ENCODE measurements at regions not wholly inside any gene's neighbourhood (a gene's known extent, or its start where the extent isn't known, plus 50 kb on each side); places are given as distances from the start of the nearest gene placed in this dataset.
"Not testable (repeated sequence)": the region's sequence is repeated elsewhere in the genome, so short reads cannot be mapped to it uniquely, and the experiment has no call there.

DNA sequence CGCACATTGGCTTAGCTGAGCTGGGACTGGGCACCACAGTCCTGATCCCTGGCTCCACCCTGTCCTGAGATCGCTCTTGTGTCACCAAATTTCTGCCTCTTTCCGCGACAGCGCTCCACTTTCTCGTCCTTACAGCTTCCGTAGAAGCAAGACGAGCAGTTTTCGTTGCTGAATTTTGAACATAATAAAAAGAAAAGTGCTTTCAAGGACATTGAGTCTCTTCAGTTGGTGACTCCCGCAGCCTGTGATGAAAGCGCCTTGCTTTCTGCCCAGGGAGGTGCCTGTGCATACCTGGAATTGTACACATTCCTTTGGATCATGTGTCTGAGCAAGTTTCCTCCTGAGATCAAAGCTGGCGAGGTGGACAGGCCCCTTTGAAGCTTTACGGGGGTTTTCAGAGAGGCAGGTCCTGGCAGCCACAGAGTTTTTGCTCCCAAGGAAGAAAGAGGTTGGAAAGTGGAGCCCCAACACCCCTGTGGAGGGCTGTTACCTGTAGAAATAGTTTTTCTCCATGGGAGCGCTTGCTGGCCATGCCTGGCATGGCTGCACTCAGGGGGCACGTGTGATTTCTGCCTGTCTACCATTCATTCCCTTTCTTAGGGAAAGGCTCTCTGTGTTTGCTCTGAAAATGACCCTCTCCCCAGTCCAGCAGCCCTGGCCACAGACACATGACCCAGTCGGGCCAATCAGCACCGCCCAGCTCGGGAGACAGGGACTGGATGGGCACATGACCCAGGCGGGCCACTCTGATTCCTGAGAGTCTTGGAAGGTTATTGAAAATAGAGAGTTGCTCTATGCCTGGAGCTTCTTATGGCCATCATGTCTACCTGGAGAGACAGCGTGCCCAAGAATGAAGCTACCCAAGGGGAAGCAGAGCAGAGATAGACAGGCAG, 115.6 kb upstream of the OTOS start:
- DNase-seq, result no peak

DNA sequence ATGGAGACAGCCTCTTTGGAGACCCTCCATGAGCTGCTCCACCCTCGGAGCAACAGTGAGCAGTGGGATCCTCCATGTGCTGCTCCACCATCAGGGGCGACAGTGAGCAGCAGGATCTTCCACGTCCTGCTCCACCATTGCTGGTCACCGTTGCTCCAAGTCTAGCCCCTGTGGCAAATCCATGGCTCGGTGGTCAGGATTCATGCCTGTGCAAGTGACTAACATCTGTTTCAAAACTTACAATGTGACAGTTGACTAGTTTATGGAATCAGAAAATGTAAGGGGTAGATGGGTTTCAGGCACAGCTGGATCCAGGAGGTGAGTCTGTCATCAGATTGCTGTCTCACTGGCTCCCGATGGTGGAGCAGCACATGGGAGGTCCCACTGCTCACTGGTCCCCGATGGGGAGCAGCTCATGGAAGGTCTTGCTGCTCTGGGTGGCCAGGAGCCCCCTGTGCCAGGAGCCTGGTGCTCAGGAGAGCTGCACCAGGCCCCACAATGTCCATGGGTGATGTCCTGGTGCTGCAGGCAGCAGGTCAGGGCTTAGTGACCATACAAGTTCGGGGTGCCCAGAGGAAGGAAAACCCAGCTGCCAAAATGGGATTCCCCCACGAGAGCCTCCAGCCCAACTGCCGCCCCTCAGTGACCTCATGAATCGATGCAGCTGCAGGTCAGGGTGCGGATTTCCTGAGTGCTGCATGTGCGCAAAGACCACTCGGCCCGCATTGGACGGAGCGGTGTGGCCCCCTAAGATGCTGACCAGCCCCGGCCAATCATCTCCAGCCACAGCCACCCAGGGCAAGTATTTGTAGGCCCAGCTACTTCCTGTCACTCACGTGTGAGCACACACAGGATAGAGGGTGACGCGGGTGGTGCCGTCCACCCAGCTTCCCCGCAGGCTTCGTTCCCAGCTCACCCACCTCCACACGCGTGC, 116.5 kb upstream of the OTOS start:
- no peak for DNase-seq

DNA sequence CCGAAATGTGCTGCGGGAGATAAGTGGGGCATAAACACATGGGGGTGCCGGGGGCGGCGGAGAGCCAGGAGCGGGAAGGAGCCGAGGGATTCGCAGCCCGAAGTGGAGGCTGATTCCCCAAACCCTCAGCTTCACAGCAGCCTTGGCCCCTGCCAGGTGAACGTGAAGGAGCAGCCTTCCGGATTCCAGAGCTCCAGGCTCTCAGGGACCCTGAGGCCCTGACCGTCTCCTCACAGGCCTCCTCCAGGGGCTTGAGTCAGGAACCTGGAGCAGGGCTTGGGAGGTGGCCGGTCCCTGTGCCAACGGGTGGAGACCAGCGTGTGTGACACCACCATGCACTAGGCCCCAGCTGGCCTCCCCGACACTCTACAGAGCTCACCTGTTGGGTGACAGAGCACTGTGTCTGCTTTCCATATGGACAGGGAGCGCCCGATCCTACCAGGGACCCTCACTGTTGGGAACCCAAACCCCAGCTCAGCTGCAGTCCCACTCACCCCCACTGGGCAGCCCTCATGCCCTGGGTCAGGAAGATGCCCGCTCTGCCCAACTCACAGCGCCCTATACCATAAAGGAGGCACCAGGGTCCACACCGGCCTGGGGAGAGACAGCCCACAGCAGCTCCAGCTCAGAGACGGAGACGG, 117.6 kb upstream of the OTOS start:
- DNase-seq, result no peak

DNA sequence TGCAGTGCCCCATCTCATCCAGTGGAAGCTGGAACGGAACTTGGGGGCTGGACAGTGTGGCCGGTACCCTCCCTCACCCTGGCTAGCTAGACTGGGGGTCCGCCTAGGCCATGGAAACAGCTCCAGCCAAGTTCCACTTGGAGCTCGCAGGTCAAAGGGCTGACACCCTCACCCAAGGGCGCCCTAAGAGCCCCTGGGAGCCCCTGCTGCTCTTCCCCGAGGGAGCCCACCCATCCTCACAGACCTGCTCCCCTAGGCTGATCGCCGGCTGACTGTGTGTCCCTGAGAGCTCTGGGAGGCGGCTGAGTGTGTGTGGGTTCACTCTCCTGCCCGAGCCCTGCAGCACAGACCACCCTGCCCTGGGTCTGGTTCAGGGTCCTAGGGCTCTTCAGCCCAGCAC, 118.2 kb upstream of the OTOS start:
- DNase-seq, result no peak

DNA sequence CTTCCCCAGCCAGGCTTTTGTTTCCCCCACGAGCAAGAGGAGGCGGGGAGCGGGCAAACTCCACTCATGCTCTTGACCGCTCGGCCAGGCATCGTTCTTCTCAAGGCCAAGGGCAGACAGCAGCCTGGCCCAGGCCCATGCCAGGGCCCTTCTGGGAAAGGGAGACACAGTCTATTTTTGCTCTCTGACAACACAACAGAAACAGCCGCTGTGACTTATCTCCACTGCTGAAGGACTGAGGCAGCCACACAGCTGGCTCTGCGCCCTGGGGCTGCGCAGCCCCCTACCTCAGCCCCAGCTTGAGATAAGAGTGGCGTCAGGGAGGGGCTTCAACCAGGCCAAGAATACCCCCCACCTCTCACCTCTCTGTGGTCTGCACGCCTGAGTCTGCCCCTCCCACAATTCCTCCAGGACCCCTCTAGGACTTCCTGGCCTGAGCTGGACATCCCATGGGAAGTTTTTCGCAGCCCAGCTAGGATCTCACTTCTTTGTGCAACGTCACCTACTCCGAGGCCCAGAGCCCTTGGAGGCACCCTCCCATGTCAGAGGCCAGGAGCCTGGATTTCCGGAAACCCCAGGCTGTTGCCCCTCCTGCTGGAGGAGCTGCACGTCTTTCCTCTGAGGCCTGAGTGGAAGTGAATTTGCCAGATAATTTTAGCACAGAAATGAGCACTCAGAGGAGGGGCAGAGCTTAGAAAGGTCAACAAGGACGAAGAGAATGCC, 118.9 kb upstream of the OTOS start:
- no peak for DNase-seq

DNA sequence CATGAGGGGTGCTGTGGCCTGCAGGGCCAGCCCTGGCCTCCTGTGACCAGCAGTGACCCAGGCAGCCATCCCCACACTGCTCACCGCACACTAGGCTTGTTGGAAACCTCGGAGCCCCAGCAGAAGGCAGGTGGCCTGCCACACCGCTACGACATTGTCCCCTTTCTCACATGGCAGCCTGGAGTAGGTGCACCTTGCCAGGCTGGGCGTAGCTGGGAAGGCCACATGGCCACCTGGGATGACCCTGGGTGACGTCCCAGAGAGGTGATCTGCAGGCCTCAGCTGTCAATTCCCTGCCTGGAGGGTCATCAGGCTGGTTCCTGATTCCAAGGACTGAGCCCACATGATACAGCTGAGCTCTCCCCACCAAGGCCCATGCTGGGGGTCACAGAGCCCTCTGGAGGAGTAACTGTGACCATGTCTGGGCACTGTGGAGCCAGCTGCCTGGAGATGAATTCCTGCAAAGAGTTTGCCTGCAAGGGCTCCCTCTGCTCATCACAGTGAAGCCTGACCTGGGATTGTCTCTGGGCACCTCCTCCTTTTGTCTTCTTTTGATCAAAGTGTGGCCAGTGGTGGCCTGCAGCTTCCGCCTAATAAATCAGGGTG, 119.6 kb upstream of the OTOS start:
- no peak for DNase-seq

DNA sequence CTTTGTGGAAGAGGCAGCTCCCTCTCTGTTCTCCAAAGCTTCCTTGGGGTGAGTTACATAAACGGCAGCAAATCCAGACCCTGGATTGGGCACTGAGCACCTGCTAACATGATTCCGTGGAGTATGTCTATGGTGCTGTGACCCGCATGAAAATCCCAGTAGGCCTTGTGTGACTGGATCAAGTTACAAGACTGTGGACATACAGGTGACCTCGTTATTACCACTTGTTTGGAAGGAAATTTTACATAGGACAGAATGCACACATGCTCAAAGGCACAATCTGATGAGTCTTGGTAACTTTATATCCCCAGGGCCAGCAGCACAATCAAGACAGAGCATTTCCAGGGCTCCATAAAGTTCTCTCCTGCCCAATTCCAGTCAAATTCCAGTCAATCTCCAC, 120.2 kb upstream of the OTOS start:
- no peak for DNase-seq

DNA sequence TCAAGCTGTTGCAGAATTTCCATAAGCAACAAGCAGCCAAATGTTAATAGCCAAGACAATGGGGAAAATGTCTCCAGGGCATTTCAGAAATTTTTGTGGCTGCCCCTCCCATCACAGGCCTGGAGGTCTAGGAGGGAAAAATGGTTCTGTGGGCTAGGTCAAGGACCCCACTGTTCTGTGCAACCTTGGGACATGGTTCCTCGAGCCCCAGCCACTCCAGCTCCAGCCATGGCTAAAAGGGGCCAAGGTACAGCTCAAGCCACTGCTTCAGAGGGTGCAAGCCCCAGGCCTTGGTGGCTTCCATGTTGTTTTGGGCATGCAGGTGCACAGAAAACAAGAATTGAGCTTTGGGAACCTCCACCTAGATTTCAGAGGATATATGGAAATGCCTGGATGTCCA, 122.1 kb upstream of the OTOS start:
- DNase-seq, result not testable (repeated sequence)

DNA sequence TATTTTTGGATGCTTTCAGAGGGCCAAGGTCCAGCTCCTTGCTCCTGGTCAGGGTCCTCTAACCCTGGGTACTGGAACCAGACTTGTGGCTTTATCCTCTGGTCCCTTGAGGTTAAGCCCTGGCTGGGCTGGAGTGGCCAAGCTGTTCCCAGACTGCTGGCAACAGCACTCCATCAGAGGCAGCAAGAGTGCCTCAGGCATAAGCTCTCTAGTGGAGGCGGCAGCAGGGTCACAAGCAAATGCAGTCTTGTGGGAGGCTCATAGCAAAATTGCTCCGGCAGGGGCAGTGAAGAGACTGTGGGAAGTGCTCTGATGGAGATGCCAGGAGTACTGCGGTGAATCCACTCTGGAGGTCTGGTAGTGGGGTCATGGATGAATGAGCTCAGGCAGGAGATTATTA, 128.9 kb upstream of the OTOS start:
- no peak for DNase-seq

DNA sequence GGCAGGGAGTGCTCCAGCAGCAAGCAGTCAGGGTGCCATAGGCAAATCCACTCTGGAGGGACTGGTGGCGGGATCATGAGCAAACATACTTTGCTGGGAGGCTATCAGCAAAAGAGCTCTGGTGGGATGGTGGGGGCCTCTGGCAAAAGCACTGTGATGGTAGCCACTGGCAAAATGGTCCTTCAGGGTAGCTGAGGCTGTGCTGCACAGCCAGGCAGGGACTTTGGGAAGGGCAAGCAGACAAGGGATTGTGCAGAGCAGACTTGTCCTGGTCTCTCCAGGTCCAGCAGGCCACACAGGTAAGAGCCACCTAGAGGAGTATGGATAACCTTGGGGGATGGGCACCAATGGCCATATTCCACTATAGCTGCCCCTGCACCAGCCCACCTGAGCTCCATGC, 129.4 kb upstream of the OTOS start:
- DNase-seq, result no peak

DNA sequence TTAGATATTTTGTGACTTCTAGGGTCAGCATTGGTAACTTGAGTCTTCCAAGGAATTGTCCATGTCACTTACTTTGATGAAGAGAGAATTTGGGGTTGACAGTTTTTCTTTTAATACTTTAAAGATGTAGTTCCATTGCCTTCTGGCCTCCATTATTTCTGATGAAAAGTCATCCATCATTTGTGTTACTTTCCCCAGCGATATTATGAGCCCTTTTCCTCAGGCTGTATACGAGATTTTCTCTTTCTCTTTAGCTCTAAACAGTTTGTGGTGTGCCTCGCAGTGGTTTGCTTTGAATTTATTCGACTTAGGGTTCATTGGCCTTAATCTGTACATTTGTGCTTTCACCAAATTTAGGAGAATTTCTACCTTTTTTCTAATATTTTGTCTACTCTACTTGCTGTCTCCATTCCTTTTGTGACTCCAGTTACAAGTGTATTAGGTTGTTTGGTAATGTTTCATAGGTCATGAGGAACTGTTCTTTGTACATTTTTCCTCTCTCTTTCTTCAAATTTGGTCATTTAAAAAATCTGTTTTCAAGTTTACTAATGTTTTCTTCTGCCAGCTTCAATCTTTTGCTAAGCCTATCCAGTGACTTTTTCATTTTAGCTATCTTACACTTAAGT, 131.4 kb upstream of the OTOS start:
- DNase-seq, result no peak

DNA sequence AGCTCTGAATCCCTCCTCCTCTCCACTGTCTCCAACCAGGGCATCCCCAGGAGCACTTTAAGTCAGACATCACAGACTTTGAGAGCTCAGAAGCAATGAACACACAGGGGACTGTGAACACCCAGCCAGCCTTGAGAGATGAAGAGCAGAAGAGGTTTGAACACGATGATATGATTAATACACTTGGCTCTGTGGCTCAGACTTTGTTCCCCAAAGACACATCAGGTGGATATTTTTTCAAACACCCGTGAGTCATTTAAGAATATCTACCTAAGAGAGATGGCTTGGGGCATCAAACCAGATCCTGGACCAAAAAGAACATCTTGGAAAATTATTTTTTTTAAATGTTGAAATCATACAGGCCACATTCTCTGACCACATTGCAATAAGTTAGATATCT, 134.9 kb upstream of the OTOS start:
- DNase-seq, result no peak

DNA sequence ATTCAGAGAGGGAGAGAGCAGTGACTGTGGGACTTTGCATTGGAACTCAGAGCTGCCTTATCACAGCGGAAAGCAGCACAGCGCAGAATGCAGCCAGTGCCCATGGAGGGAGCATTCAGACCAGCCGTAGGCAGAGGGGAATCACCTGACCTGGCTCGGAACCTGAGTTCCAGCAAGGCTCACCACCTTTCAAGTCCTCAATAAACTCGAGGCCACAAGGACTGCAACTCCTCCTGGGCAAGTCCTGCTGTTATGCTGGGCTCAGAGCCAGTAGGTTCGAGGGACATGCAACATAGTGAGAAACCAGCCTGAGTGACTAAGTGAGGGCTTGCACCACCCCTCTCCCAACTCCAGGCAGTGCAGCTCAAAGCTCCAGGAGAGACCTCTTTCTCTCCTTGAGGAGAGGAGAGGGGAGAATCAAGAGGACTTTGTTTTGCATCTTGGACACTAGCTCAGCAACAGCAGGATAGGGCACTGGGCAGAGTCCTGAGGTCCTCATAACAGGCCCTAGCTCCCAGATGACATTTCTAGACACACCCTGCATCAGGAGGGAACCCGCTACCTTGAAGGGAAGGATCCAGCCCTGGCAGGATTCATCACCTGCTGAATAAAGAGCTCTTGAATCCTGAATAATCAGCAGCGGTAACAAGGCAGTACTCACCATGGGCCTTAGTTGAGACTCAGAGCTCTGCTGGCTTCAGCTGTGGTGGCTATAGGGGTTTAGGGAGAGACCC, 136.8 kb upstream of the OTOS start:
- DNase-seq, result no peak

DNA sequence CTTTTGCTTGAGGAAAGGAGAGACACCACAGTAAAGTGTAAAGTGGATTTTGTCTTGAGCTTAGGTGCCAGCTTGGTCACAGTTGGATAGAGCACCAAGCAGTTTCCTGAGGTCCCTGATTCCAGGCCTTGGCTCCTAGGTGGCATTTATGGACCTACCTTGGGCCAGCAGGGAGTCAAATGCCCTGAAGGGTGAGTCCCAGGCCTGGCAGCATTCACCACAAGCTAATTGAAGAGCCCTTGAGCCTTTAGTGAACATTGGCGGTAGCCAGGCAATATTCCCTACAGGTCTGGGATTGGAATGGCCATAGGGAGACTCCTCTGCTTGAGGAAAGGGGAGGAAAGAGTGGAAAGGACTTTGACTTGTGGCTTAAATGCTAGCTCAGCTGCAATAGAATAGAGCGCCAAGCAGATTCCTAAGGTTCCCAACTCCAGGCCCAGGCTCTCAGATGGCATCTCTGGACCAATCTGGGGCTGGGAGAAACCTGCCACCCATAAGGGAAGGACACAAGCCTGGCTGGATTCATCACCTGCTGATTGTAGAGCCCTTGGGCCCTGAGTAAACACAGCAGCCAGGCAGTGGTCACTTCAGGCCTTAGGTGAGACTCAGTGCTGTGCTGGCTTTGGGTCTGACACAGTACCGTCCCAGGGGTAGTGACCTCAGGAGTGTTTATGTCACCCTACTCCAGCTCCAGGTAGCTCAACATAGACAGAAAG, 137.5 kb upstream of the OTOS start:
- no peak for DNase-seq

DNA sequence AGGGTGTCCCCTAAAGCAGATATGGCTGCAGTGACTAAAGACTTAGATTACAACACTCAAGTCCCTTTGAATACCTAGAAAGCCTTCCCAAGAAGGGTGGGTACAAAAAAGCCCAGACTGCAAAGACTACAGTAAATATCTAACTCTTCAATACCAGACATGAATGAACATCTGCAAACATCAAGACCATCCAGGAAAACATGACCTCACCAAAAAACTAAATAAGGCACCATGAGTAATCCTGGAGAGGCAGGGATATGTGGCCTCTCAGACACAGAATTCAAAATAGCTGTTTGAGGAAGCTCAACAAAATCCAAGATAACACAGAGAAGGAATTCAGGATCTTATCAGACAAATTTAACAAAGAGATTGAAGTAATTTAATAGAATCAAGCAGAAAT, 138.2 kb upstream of the OTOS start:
- DNase-seq, result no peak

DNA sequence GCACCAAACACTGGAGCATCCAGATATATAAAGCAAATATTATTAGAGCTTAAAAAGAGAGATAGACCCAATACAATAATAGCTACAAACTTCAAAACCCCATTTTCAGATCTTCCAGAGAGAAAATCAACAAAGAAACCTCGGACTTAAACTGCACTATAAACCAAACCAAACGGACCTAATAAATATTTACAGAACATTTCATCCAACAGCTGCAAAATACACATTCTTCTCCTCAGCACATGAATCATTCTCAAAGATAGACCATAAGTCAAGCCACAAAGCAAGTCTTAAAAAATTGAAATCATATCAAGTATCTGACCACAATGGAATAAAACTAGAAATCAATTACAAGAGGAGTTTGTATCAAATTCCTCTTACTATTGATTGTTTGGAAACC, 140.2 kb upstream of the OTOS start:
- no peak for DNase-seq

DNA sequence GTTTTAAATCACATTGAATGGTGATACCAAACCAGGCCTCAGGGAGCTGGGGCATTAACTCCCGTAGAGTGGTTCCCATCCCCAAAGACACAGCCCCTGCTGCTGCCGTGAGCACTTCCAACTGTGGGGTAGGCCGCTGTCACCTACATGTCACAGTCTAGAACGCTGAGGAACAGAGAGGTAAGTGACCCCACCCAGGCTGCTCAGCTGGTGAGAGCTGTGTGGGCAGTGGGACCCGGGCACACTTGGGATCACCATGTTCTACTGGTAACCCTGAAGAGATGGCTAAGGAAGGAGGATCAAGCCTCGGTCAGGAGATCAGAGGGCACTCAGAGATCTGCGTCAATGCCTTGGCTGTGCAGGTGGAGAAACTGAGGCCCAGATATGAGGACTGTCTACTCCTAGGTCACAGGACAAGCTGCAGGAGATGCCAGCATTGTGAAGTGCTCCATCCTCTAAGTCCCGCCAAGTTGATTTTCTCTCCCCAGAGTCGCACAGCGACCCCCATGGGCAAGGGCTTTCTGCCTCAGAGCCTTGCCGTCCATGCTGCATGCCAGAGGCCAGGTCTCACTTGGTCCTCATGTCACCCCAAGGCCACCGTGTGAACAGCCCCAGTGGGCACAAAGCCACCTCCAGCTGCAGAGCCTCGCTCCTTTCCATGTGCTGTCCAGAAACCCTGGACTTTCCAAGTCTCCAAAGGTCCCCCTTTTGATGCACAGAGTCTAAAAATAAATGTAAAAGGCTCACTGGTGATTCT, 144.2 kb upstream of the OTOS start:
- no peak for DNase-seq

DNA sequence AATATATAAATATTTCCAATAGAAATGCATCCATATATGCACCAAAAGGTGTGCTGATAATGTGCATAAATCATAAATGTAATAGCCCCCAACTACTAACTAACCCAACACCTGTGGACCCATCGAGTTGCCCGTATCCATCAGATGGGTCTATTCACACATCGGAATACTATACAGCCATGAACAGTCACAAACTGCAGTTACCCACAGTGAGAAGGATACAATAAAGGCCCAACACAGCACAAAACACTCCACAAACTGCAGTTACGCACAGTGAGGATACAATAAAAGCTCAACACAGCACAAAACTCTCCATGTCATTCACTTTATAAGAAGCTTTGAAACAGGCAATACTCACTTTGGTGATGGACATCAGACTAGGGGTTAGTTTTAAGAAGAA, 145.3 kb upstream of the OTOS start:
- DNase-seq, result no peak

DNA sequence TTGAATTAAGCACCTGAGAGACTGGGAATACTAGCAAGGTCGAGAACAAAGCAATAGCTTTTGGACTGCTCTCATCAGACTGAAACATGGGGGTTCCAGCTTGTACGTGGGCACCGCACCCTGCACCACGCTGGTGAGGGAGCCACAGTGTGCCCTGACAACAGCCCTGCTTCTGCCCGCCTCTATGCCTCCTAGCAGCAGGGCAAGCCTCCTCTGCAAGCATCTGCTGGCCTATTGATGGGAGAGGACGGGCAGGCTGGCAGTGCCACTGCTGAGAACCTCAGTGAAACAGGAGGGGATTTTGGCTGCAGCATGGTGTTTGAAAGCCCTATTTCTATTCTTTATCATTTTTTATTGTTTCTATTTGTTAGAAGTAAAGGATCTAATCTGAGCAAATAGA, 146.1 kb upstream of the OTOS start:
- DNase-seq, result no peak

DNA sequence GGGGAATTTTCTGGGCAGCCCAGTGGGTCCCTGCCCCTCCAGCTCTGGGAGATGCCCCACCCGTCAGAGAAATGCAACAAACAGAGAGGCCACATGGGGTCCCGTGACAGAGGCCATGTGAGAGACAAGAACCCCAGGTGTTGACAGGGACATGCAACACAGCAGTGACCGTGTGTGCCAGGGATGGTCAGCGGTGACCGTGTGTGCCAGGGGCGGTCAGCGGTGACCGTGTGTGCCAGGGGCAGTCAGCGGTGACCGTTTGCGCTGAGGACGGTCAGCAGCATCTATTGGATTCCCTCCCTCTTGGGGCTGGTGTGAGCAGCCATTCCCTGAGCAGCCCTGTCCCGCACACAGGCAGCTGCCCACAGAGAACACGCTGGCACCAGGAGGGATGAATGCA, 146.6 kb upstream of the OTOS start:
- DNase-seq, result no peak
